ENCODE measurements at regions not wholly inside any gene's neighbourhood (a gene's known extent, or its start where the extent isn't known, plus 50 kb on each side); places are given as distances from the start of the nearest gene placed in this dataset.
"Not testable (repeated sequence)": the region's sequence is repeated elsewhere in the genome, so short reads cannot be mapped to it uniquely, and the experiment has no call there.

DNA sequence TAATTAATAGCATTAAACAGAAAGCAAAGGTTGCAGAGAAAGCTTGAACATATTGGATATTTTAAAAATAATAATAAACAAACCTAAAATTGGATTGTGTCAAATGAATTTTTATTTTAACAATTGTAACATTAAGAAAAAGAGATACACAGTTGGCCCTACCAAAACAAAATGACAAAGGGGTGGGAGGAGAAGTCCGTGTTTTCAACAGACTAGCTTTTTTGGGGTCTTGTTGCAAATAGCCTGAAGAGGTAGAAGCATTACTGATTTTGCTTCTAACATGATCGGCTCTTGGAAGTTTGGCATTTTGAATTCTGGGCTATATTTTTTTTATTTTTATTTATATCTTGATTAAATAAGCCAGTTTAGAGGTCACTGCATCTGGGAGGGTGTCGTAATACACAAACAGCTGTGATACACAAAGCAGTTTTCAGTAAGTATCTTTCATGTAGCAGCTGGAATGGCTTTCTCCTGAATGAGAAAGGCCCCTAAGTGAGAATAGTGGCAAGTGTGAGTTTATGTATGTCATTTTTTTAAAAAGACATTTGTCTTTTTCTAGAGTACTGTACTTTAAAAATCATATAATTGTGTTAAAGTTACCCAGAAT is 85.5 kb upstream of the ZNF217 start:
- DNase-seq (ENCODE audit: extremely low read depth, low read depth): no peak

DNA sequence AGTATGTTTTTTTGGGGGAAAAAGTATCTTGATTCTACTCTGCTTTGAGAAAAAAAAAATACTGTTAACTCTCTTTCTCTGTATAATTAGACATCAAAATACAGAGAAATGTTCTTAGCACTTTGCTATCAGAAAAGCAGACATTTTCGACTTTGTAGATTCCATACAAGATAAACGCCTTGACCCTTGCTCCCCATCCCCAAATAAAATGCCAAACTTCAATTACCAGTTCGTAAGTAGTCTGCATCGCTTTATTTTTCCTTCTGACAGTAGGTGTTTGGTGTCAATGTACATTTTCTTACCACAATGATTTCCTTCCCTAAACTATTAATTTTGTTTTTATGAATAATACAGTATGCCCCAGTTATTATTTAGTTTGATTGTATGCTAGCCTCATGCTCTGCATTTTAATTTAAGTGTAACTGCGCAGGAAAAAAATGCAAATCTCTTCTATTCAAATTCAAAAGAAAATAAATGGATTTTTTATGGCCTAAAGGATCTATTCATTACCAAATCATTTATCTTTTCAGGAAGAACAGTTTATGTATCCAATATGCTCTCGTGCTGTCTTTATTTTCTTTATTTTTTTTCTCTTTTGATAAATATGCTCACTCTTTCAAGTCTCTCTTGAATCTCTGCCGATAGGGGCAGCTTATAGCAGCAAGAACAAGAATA is 84.8 kb upstream of the ZNF217 start:
- DNase-seq (ENCODE audit: extremely low read depth, low read depth): no peak

DNA sequence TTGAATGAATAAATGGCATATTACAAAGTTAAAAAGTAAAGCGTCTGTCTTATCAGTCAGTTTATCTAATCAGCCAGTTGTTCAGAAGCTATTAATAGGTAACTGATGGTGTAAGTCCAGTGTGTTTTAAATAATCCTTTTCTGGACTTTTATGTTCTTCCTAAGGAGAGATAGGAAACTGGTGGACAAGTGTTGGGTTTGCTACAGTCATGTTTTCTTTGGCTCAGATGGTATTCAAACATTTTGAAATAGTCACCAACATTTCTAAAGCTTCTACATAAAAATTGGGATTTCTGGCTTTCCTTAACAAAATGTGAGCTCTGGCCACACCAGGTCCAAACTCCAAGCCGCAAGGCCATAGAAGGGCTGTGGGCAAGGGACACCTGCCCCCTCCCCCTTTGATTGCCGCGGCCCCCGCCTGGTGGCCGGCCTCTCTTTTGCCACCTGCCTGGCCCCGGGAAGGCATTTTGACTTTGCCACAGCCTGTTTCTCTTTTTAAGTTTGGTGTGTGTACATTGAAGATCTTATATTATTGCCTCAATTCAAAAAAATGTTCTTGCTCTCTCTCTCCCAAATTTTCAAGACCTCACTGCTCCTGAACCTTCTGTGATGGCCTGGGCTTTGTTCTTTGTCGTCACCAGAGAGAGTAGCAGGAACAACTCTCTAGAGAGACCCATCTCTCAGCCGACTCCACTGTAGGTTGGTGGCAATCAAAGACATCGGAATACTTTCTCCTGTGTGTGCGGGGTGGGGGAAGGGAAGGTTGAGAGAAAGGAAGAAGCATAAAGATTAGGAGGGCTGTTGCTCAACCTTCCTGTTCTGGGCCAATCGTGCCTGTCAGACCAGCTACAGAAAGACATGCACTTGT is 84.0 kb upstream of the ZNF217 start:
- DNase-seq (ENCODE audit: extremely low read depth, low read depth): peak; percentile 36

DNA sequence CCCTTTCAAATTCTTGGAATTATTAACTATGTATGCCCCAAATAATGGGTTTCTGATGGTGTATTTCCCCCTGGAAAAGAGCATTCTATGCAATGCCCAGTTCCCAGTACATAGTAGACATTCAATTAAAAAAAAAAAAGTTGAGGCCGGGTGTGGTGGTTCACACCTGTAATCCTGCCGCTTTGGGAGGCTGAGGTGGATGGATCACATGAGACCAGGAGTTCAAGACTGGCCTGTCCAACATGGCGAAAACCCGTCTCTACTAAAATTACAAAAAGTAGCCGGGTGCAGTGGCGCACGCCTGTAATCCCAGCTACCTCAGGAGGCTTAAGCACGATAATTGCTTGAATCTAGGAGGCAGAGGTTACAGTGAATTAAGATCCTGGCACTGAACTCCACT is 83.3 kb upstream of the ZNF217 start:
- no peak for DNase-seq (ENCODE audit: extremely low read depth, low read depth)

DNA sequence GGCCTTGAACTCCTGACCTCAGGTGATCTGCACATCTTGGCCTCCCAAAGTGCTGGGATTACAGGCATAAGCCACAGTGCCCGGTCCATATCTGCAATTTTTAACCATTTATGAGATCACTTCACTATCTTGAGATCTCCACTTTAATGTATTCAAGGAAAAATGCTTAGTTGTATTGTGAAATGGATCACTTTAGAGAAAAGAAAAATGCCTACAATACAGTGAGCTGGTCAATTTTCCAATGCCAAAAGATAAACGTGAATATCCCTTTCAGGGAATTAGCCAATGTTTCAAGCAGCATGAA is 82.8 kb upstream of the ZNF217 start:
- no peak for DNase-seq (ENCODE audit: extremely low read depth, low read depth)

DNA sequence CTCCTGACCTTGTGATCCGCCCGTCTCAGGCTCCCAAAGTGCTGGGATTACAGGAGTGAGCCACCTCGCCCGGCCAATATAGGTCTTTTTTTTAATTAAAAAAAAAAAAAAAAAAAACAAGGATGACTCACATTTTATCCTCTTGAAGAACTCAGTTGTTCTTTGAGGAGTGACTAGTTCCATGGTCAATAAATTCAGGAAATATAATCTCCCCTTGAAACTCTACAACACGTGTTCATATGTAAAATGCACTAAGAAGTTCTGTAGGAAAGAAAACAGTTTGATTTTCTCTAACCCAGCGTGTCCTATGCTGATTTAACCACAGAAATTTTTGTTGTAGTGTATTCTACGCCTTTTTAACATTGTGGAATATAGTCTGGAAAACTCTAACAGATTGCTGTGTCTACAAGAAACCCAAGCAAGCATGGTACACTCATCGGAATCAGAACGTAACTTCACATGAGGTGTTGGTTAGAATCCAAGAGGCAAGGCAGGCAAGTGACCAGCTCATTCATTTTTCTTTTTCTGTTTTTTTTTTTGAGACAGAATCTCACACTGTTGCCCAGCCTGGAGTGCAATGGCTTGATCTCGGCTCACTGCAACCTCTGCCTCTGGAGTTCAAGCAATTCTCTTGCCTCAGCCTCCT is 79.0 kb upstream of the ZNF217 start:
- DNase-seq (ENCODE audit: extremely low read depth, low read depth): no peak

DNA sequence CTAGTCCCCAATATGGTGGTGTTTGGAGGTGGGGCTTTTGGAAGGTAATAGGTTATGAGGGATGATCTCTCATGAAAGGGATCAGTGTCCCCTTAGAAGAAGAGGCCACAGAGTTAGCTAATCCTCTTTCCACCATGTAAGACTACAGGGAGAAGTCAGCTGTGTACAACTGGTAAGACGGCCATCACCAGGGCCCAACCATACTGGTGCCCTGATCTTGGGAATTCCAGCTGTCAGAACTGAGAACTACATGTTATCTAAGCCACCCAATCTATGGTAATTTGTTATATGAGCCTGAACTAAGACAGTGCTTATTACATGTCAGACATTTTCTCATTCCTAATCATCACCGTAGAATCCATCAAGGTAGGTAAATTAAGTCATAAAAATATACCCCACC is 77.7 kb upstream of the ZNF217 start:
- DNase-seq (ENCODE audit: extremely low read depth, low read depth): no peak

DNA sequence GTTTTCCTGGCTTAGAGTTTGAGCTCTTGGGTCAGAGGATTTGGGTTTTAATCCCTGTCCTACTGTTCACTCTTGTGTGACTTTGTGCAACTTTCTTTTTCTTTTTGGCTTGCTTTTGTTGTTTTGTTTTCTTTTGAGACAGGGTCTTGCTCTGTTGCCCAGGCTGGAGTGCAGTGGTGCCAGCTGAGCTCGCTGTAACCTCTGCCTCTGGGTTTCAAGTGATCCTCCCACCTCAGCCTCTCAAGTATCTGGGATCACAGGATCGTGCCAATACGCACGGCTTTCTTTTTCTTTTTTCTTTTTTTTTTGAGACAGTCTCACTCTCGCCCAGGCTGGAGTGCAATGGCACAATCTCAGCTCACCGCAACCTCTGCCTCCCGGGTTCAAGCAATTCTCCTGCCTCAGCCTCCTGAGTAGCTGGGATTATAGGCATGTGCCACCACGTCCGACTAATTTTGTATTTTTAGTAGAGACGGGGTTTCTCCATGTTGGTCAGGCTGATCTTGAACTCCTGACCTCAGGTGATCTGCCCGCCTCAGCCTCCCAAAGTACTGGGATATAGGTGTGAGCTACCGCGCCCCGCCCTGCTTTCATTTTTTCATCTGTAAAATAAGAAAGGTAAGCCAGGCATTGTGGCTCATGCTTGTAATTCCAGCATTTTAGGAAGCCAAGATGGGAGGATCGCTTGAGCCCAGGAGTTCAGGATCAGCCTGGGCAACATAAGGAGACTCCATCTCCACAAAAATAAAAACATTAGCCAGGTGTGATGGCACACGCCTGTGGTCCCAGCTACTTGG is 76.1 kb upstream of the ZNF217 start:
- not testable (repeated sequence) for DNase-seq (ENCODE audit: extremely low read depth, low read depth)

DNA sequence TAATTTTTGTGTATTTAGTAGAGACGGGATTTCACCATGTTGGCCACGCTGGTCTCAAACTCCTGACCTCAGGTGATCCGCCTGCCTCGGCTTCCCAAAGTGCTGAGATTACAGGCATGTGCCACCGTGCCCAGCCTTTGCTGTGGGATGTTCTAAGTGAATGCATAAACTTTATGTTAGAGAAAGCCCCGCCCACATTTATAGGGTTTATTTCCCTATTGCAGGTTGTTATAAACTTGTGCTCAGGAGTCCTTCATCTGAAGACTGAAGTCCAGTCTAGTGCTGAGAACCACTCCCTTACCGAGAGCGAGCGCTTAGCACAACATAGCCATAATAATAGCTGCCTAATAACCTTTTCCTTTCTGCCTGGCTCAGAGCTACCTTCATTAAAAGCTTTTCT is 75.4 kb upstream of the ZNF217 start:
- no peak for DNase-seq (ENCODE audit: extremely low read depth, low read depth)

DNA sequence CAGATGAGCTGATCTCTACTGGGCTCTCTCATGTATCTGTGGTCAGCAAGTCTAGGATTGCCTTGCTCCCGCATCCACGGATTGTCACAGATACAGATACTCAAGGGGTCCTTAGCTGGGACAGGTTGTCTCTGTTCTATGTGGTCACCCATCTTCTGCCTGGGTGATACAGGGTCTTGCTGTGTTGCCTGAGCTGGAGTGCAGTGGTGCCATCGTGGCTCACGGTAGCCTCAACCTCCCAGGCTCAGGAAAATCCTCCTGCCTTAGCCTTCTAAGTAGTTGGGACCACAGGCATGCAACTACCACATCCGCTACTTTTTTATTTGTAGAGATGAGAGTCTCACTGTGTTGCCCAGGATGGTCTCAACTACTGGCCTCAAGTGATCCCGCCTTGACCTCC is 72.5 kb upstream of the ZNF217 start:
- DNase-seq (ENCODE audit: extremely low read depth, low read depth): no peak

DNA sequence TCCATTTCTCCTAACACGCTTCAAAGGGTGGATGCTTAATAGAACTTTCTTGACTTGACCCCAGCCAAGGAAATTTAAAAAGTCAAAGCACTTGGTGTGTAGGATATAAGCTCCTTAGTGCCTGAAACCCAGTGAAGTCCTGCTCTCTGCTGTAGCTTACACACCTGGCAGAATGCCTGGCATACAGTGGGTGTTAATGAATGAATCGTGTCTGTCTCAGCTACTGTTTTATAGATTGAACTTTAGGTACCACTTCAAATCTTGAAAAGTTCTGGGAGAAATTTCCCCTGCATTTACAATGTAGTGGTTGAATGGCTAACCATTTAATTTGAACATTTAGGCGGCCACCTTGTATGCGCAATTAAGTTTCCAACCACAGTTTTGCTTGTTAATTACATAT is 70.5 kb upstream of the ZNF217 start:
- DNase-seq (ENCODE audit: extremely low read depth, low read depth): no peak

DNA sequence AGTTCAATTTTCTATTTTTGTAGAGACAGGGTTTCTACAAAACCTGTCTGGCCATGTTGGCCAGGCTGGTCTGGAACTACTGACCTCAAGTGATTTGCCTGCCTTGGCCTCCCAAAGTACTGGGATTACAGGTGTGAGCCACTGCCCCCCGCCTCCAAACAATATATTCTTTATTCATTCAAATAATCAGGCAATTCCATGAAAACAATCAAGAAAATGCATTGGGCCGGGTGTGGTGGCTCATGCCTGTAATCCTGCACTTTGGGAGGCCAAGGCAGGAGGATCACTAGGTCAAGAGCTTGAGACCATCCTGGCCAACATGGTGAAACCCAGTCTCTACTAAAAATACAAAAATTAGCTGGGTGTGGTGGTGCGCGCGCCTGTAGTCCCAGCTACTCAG is 69.9 kb upstream of the ZNF217 start:
- not testable (repeated sequence) for DNase-seq (ENCODE audit: extremely low read depth, low read depth)

DNA sequence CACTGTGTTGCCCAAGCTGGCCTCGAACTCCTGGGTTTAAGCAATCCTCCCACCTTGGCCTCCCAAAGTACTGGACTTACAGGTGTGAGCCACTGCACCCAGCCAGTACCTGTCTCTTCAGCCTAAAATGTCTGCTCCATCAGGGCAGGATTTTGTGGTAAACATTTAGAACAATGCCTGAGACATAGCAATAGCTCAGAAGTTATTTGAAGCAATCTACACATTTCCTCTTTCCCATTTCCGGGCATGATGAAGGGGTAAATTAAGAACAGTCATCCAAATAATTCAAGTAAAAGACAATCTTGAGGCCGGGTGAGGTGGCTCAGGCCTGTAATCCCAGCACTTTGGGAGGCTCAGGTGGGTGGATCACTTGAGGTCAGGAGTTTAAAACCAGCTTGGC is 69.0 kb upstream of the ZNF217 start:
- no peak for DNase-seq (ENCODE audit: extremely low read depth, low read depth)

DNA sequence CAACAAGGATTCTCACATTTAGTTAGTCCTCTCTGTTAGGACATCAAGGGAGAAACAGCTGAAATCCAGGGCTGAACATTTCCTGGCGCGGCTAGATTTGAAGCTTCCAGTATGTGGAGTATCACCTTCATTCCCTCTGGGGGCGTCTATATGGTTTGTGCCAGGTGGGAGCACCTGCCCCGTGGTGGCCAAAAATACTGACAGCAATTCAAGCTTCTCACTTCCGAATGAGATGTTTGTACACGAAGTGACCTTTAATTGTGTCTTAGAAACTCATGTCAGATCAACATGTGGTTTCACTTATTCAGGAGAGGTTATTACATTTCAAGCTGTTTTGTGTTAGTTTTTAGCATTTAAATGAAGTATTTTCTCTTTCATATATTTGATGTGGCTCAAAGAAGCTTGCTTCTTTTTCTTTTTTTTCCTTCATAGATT is 67.3 kb upstream of the ZNF217 start:
- DNase-seq (ENCODE audit: extremely low read depth, low read depth): no peak

DNA sequence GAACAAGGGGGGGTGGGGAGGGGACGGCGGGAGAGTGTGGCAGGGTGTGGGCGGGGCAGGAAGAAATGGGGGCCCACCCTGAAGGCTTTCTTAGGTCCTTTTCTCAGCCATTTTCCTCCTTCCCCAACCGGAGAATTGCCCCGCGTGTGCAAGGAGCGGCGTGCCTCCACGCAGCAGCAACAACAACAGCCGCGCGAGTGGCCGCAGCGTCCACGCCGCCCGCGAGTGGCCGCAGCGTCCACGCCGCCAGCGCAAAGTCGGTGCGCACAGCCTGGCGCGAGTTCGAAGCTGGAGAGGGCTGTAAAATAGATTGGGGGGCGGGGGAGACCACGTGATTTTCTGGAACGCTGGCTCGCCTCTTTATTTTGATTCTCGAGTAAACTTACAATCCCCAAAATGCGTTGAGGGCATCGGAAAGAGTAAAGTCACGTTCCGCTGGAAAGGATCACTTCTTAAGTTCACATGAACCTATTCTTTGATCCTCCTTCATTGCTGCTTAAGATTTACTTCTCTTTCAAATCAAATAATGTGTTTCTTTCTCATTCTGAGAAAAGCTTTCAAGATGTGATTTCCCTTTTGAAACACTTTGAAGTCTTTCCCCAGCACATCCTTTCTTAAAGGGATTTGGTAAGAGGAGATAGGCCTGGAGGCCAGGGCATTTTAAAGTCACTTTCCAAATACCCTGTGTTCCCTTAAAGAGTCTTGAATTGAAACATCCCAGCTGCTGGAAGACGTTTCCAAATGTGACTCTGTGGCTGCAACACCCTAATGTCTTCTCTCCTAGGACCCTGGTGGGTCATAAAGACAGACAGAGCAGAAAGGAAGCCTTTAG is 66.7 kb upstream of the ZNF217 start:
- DNase-seq (ENCODE audit: extremely low read depth, low read depth): no peak

DNA sequence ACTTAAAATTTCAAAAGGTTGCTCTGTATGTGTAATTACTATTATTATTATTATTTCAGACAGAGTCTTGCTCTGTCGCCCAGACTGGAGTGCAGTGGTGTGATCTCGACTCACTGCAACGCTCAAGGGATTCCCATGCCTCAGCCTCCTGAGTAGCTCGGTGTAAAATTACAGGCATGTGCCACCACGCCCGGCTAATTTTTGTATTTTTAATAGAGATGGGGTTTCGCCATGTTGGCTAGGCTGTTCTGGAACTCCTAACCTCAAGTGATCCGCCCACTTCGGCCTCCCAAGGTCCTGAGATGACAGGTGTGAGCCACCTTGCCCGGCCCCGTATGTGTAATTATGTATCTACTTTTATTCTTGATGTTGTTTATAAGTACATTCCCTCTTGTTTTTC is 65.3 kb upstream of the ZNF217 start:
- no peak for DNase-seq (ENCODE audit: extremely low read depth, low read depth)

DNA sequence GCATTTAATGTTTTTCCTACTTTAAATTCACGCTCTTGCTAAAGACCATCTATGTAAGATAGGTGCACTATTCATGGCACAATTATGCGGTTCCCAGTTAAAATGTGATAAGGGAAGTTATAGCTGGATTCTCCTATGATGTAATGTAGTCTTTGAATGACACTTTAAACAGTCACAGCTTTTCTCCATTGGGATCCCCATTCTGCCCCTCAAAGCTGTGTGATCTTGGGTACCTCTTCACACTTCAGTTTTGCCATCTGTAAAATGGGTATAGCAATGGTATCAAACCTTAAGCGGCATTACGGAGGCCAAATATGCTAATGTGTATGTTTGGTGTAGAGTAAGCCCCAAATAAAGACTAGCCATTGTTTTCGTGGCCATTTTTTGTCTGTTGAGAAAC is 64.7 kb upstream of the ZNF217 start:
- DNase-seq (ENCODE audit: extremely low read depth, low read depth): no peak

DNA sequence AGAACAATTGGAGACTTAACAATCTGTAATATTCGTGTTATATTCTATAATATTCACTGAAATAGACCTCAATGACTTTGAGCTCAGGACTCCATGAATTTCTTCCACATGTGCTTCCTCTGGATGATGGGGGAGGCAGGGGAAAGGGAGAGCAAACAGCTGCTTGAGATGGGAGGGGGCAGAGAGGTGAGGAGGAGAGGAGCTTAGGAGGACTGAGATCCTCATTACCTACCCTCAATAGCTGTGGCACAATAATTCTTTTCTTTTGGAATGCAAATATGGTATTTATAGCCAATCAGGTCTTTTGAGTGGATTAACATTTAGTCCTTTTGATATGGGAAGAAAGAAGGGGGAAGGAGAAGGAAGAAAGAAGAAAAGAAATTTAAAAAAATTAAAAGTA is 64.1 kb upstream of the ZNF217 start:
- no peak for DNase-seq (ENCODE audit: extremely low read depth, low read depth)

DNA sequence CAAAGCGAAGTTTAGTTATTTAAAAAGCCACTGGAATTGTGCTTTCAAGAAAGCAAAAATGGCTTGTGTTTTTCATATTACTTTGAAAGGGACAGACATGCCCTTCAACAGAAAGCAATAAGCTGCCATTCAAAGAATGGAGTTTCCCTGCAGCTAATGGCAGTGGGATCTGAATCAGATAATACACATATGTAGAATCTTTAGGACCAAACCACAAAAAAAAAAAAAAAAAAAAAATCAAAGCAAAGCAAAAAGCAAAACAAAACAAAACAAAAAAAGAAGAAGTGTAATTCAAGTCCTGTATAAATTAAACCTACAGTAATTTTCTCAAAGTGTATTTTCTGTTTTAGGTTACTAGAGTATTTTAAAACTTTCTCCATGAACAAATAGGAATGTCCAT is 63.6 kb upstream of the ZNF217 start:
- no peak for DNase-seq (ENCODE audit: extremely low read depth, low read depth)
